ENCODE measurements at regions not wholly inside any gene's neighbourhood (a gene's known extent, or its start where the extent isn't known, plus 50 kb on each side); places are given as distances from the start of the nearest gene placed in this dataset.

GRCh38 chr13:103894626-103895025, 828.4 kb upstream of the SLC10A2 start:
- TF ChIP-seq EZH2phosphoT487 (IDR thresholded peaks at IDR 0.05; ENCODE audit: insufficient read depth, low read depth) (no peak), EZH2 (IDR thresholded peaks at IDR 0.05; ENCODE audit: insufficient read depth, poor library complexity, severe bottlenecking) (no peak)
